SK-N-MC (cell line): ENCODE measurements at regions not wholly inside any gene's neighbourhood (a gene's known extent, or its start where the extent isn't known, plus 50 kb on each side); places are given as distances from the start of the nearest gene placed in this dataset.

Source experiments
- EZH2 ChIP-seq: fragments of 200-600 bp; sonication (generic); IDR thresholded peaks from one replicate; pipeline ENCODE4 v1.6.1; 2017; ENCODE audit warnings: antibody characterized with exemption
- POLR2AphosphoS5 ChIP-seq: IDR thresholded peaks from 2 replicates; pipeline ENCODE4 v1.6.1; 2012; ENCODE audit warnings: mild to moderate bottlenecking, low read depth, low read length, borderline replicate concordance

GRCh38 chr18:78001811-78002210, 752.2 kb downstream of the GALR1 start:
- TF ChIP-seq EZH2: no peak
- TF ChIP-seq POLR2AphosphoS5: no peak
